HEK293 (cell line): ENCODE measurements at regions not wholly inside any gene's neighbourhood (a gene's known extent, or its start where the extent isn't known, plus 50 kb on each side); places are given as distances from the start of the nearest gene placed in this dataset.

Source experiments
- CTCF ChIA-PET: fragments of 350-600 bp; formaldehyde crosslinking; extraction: SDS; loops from one replicate; lab custom pipeline; 2021; ENCODE audit warnings: antibody characterized with exemption; lab: Yijun Ruan, JAX
- POLR2A ChIA-PET: fragments of 300-600 bp; formaldehyde crosslinking; extraction: SDS; loops from one replicate; lab custom pipeline; 2020; ENCODE audit warnings: antibody characterized with exemption, inconsistent platforms; lab: Yijun Ruan, JAX
- H3K27ac ChIP-seq: fragments of 200-500 bp; sonication (Bioruptor generic); 2 replicates; pipeline ENCODE4 v1.5.1; 2014; ENCODE audit warnings: low read depth, low read length, control low read depth, inconsistent platforms; ENCODE audit errors: extremely low read depth
- H3K36me3 ChIP-seq, 2 experiments: fragments of 200-500 bp in 1 of 2; sonication (Bioruptor generic) in 1 of 2; 1 replicate in 1 of 2; 2 replicates in 1 of 2; pipeline ENCODE4 v1.5.1; 2014 to 2017; ENCODE audit warnings: inconsistent platforms in 2 of 2, low read length in 2 of 2; ENCODE audit not compliant: control insufficient read depth in 2 of 2, insufficient read depth in 1 of 2
- H3K4me1 ChIP-seq: fragments of 200-500 bp; sonication (Bioruptor generic); 2 replicates; pipeline ENCODE4 v1.5.1; 2014; ENCODE audit warnings: mild to moderate bottlenecking, low read length, inconsistent platforms; ENCODE audit not compliant: control insufficient read depth, insufficient read depth
- H3K4me3 ChIP-seq: 2 replicates; pipeline ENCODE4 v1.5.1; 2011; ENCODE audit warnings: low read depth, mild to moderate bottlenecking, control low read depth, low read length, moderate library complexity
- H3K9me3 ChIP-seq: fragments of 200-500 bp; sonication (Bioruptor generic); 2 replicates; pipeline ENCODE4 v1.5.1; 2014; ENCODE audit warnings: low read depth, low read length, inconsistent platforms; ENCODE audit not compliant: control insufficient read depth, insufficient read depth
- EGR2 ChIP-seq: fragments of 450-650 bp; formaldehyde crosslinking; IDR thresholded peaks from 2 replicates; pipeline ENCODE4 v1.5.1; 2016; ENCODE audit warnings: low read depth, missing biosample characterization, missing genetic modification characterization
- FEZF1 ChIP-seq: fragments of 450-650 bp; formaldehyde crosslinking; IDR thresholded peaks from 2 replicates; pipeline ENCODE4 v1.5.1; 2016; ENCODE audit warnings: missing biosample characterization, missing genetic modification characterization
- GFI1B ChIP-seq: fragments of 450-650 bp; formaldehyde crosslinking; IDR thresholded peaks from 2 replicates; pipeline ENCODE4 v1.5.1; 2016; ENCODE audit warnings: missing biosample characterization, missing genetic modification characterization
- REPIN1 ChIP-seq: fragments of 450-650 bp; formaldehyde crosslinking; IDR thresholded peaks from 2 replicates; pipeline ENCODE4 v1.5.1; 2017; ENCODE audit warnings: missing biosample characterization, missing genetic modification characterization, low read depth
- YY1 ChIP-seq: fragments of 450-650 bp; formaldehyde crosslinking; IDR thresholded peaks from 2 replicates; pipeline ENCODE4 v1.5.1; 2018; ENCODE audit warnings: missing biosample characterization, missing genetic modification characterization
- ZBTB48 ChIP-seq: fragments of 450-650 bp; formaldehyde crosslinking; IDR thresholded peaks from 2 replicates; pipeline ENCODE4 v1.5.1; 2016; ENCODE audit warnings: missing biosample characterization, missing genetic modification characterization
- ZEB2 ChIP-seq: fragments of 450-650 bp; formaldehyde crosslinking; IDR thresholded peaks from 2 replicates; pipeline ENCODE4 v1.5.1; 2016; ENCODE audit warnings: missing biosample characterization, missing genetic modification characterization
- ZFHX2 ChIP-seq: fragments of 450-650 bp; formaldehyde crosslinking; conservative IDR thresholded peaks from 2 replicates; pipeline ENCODE4 v1.5.1; 2016; ENCODE audit warnings: missing biosample characterization, missing genetic modification characterization
- ZNF16 ChIP-seq: fragments of 450-650 bp; formaldehyde crosslinking; IDR thresholded peaks from 2 replicates; pipeline ENCODE4 v1.5.1; 2016; ENCODE audit warnings: low read depth, missing biosample characterization, missing genetic modification characterization
- ZNF184 ChIP-seq: fragments of 450-650 bp; IDR thresholded peaks from 2 replicates; pipeline ENCODE4 v1.5.1; 2018; ENCODE audit warnings: missing biosample characterization, mild to moderate bottlenecking, missing genetic modification characterization
- ZNF211 ChIP-seq: fragments of 450-650 bp; formaldehyde crosslinking; IDR thresholded peaks from 2 replicates; pipeline ENCODE4 v1.5.1; 2016; ENCODE audit warnings: low read depth, missing biosample characterization, missing genetic modification characterization
- ZNF341 ChIP-seq: fragments of 450-650 bp; formaldehyde crosslinking; IDR thresholded peaks from 2 replicates; pipeline ENCODE4; 2016; ENCODE audit warnings: low read depth, missing biosample characterization, missing genetic modification characterization
- ZNF37A ChIP-seq: fragments of 450-650 bp; IDR thresholded peaks from 2 replicates; pipeline ENCODE4 v1.5.1; 2018; ENCODE audit warnings: missing biosample characterization, missing genetic modification characterization
- ZNF404 ChIP-seq: fragments of 450-650 bp; formaldehyde crosslinking; IDR thresholded peaks from 2 replicates; pipeline ENCODE4 v1.5.1; 2017; ENCODE audit warnings: missing biosample characterization, missing genetic modification characterization
- ZNF501 ChIP-seq: fragments of 450-650 bp; formaldehyde crosslinking; IDR thresholded peaks from 2 replicates; pipeline ENCODE4 v1.5.1; 2016; ENCODE audit warnings: missing biosample characterization, missing genetic modification characterization
- ZNF596 ChIP-seq: fragments of 450-650 bp; IDR thresholded peaks from 2 replicates; pipeline ENCODE4 v1.5.0; 2018; ENCODE audit warnings: missing biosample characterization, mild to moderate bottlenecking, missing genetic modification characterization, moderate library complexity
- ZNF629 ChIP-seq: fragments of 450-650 bp; formaldehyde crosslinking; IDR thresholded peaks from 2 replicates; pipeline ENCODE4 v1.5.1; 2017; ENCODE audit warnings: missing biosample characterization, missing genetic modification characterization
- ZNF654 ChIP-seq: fragments of 450-650 bp; formaldehyde crosslinking; IDR thresholded peaks from 2 replicates; pipeline ENCODE4 v1.5.1; 2016; ENCODE audit warnings: low read depth, missing biosample characterization, missing genetic modification characterization
- ZNF670 ChIP-seq: fragments of 450-650 bp; formaldehyde crosslinking; IDR thresholded peaks from 2 replicates; pipeline ENCODE4 v1.5.1; 2016; ENCODE audit warnings: missing biosample characterization, missing genetic modification characterization, low read depth
- ZNF776 ChIP-seq: fragments of 450-650 bp; formaldehyde crosslinking; IDR thresholded peaks from 2 replicates; pipeline ENCODE4 v1.5.0; 2017; ENCODE audit warnings: missing biosample characterization, missing genetic modification characterization, borderline replicate concordance
- TF ChIP-seq, protein P1 (sequence below): fragments of 450-650 bp; formaldehyde crosslinking; conservative IDR thresholded peaks from 2 replicates; pipeline ENCODE4 v1.5.1; 2016; ENCODE audit warnings: low read depth, missing biosample characterization, missing genetic modification characterization
- TF ChIP-seq, protein P2 (sequence below): fragments of 450-650 bp; IDR thresholded peaks from 2 replicates; pipeline ENCODE4 v1.5.1; 2018; ENCODE audit warnings: missing biosample characterization, mild to moderate bottlenecking, missing genetic modification characterization
- TF ChIP-seq, protein P3 (sequence below): fragments of 450-650 bp; formaldehyde crosslinking; IDR thresholded peaks from 2 replicates; pipeline ENCODE4 v1.5.1; 2017; ENCODE audit warnings: missing biosample characterization, missing genetic modification characterization
- TF ChIP-seq, protein P4 (sequence below): fragments of 450-650 bp; formaldehyde crosslinking; IDR thresholded peaks from 2 replicates; pipeline ENCODE4 v1.5.1; 2016; ENCODE audit warnings: missing biosample characterization, missing genetic modification characterization

DNA sequence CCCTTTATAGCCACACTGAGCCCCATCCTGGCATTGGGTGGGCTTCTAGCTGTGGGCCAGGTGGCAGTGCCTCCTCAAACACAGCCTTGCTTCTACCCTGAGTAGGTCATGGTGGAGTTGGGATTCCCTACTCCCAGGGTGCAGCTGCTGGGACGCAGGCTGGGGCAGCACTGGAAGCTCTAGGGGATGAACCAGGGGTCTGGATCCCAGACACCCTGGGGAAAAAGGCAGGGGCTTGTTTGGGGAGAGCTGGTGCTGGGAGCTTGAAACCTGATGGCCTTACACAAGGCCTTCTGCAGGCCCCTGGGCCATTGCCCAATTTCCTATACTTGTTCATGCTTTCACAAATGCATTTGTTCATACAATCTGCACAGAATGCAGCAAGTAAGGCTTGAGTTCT is 103.7 kb upstream of the CTBP2 start (continued):
- TF ChIP-seq YY1 (tag by site-specific recombination) (no peak), ZNF776 (tag by site-specific recombination) (no peak)

DNA sequence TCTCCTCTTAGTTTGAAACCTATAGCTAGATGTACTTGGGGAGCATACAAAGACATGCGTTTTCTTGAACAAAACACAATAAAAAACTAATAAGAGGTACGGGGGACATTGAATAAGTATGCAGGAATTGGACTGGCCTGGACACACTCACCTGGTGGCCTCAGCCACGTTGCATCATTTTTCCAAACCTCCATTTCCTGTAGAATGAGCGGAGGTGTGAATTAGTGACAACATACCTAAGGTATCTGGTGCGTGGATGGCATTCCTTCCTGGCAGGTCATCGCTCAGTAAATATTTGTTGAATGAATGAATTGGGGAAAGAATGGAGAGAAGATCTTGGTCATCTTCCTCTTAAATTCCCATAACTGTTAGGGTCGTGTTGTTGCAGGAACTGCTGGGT is 103.2 kb upstream of the CTBP2 start:
- ChIA-PET CTCF (no interaction called here), POLR2A (no interaction called here)
- no peaks in the 10 kb centered on the region for H3K36me3 ChIP-seq
- no peak overlapping the region for H3K4me3 ChIP-seq
- no peak for TF ChIP-seq ZNF670
- TF ChIP-seq ZNF37A = no peak
- no peak for TF ChIP-seq ZNF16
- no peak overlapping the region for H3K27ac ChIP-seq
- H3K9me3 ChIP-seq = no peaks in the 10 kb centered on the region
- no peaks in the 10 kb centered on the region for H3K4me1 ChIP-seq

DNA sequence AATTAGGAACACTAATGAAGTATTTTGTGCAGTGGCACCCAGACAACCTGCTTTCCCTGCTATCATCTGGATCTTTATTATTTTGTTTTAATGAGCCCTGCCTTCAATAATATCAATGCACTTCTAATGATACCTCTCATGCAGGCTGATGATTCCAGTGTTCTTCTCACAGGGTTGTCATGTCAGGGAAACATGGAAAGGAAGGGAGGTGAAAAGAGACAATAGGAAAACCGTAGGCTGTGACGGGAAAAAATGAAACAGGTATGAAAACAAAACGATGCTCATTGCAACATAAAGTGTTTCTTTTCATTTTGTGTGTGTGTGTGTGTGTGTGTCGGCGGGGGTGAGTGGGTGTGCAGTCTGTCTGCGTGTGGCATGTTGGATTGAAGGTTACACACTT is 102.6 kb upstream of the CTBP2 start:
- Histone ChIP-seq H3K36me3 (no peaks in the 10 kb centered on the region), H3K4me1 (no peaks in the 10 kb centered on the region), H3K9me3 (no peaks in the 10 kb centered on the region), H3K4me3 (no peak overlapping the region), H3K27ac (no peak overlapping the region)
- ChIA-PET CTCF (no interaction called here), POLR2A (no interaction called here)
- TF ChIP-seq EGR2 (tag by site-specific recombination) = peak; percentile 17; the same call in 1 of the 2 replicates
- TF ChIP-seq ZBTB48 (tag by site-specific recombination) = no peak
- 0 out of 2 replicates have a peak, but pooled peaks have one; percentile 30 for TF ChIP-seq ZFHX2 (tag by site-specific recombination)

DNA sequence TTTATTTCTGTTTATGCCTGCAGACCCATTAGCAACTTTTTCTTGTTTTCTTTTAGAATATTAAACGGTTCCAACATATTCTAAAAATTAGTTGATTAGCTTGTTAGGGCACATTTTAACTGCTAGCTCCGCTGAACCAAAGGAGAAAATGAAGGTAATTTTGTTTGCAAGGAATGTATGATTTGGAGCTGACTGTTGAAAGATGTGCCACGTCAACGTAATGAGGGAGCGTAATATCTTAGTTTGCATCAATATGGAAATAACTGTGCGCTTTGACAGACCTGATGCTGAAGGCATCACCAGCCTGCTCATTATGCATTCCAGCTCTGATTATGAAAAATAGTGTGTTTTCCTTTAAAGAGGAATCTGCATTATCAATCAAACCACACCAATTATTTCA is 102.0 kb upstream of the CTBP2 start:
- no peak overlapping the region for H3K27ac ChIP-seq
- no peaks in the 10 kb centered on the region for H3K9me3 ChIP-seq
- H3K4me1 ChIP-seq = no peaks in the 10 kb centered on the region
- TF ChIP-seq ZNF629 (tag by site-specific recombination) (no peak), ZNF211 (tag by site-specific recombination) (no peak), FEZF1 (tag by site-specific recombination) (no peak), ZNF404 (tag by site-specific recombination) (no peak), ZEB2 (tag by site-specific recombination) (no peak), ZNF341 (tag by site-specific recombination) (no peak), ZNF596 (no peak), GFI1B (tag by site-specific recombination) (no peak), ZNF501 (tag by site-specific recombination) (no peak), REPIN1 (tag by site-specific recombination) (no peak), ZNF654 (tag by site-specific recombination) (no peak), ZNF184 (tag by site-specific recombination) (no peak)
- TF ChIP-seq, protein P1, sequence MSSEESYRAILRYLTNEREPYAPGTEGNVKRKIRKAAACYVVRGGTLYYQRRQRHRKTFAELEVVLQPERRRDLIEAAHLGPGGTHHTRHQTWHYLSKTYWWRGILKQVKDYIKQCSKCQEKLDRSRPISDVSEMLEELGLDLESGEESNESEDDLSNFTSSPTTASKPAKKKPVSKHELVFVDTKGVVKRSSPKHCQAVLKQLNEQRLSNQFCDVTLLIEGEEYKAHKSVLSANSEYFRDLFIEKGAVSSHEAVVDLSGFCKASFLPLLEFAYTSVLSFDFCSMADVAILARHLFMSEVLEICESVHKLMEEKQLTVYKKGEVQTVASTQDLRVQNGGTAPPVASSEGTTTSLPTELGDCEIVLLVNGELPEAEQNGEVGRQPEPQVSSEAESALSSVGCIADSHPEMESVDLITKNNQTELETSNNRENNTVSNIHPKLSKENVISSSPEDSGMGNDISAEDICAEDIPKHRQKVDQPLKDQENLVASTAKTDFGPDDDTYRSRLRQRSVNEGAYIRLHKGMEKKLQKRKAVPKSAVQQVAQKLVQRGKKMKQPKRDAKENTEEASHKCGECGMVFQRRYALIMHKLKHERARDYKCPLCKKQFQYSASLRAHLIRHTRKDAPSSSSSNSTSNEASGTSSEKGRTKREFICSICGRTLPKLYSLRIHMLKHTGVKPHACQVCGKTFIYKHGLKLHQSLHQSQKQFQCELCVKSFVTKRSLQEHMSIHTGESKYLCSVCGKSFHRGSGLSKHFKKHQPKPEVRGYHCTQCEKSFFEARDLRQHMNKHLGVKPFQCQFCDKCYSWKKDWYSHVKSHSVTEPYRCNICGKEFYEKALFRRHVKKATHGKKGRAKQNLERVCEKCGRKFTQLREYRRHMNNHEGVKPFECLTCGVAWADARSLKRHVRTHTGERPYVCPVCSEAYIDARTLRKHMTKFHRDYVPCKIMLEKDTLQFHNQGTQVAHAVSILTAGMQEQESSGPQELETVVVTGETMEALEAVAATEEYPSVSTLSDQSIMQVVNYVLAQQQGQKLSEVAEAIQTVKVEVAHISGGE (tag by site-specific recombination) = no peak
- TF ChIP-seq, protein P2, sequence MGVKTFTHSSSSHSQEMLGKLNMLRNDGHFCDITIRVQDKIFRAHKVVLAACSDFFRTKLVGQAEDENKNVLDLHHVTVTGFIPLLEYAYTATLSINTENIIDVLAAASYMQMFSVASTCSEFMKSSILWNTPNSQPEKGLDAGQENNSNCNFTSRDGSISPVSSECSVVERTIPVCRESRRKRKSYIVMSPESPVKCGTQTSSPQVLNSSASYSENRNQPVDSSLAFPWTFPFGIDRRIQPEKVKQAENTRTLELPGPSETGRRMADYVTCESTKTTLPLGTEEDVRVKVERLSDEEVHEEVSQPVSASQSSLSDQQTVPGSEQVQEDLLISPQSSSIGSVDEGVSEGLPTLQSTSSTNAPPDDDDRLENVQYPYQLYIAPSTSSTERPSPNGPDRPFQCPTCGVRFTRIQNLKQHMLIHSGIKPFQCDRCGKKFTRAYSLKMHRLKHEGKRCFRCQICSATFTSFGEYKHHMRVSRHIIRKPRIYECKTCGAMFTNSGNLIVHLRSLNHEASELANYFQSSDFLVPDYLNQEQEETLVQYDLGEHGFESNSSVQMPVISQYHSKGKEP = no peak
- TF ChIP-seq, protein P3, sequence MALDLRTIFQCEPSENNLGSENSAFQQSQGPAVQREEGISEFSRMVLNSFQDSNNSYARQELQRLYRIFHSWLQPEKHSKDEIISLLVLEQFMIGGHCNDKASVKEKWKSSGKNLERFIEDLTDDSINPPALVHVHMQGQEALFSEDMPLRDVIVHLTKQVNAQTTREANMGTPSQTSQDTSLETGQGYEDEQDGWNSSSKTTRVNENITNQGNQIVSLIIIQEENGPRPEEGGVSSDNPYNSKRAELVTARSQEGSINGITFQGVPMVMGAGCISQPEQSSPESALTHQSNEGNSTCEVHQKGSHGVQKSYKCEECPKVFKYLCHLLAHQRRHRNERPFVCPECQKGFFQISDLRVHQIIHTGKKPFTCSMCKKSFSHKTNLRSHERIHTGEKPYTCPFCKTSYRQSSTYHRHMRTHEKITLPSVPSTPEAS (tag by site-specific recombination) = no peak
- TF ChIP-seq, protein P4, sequence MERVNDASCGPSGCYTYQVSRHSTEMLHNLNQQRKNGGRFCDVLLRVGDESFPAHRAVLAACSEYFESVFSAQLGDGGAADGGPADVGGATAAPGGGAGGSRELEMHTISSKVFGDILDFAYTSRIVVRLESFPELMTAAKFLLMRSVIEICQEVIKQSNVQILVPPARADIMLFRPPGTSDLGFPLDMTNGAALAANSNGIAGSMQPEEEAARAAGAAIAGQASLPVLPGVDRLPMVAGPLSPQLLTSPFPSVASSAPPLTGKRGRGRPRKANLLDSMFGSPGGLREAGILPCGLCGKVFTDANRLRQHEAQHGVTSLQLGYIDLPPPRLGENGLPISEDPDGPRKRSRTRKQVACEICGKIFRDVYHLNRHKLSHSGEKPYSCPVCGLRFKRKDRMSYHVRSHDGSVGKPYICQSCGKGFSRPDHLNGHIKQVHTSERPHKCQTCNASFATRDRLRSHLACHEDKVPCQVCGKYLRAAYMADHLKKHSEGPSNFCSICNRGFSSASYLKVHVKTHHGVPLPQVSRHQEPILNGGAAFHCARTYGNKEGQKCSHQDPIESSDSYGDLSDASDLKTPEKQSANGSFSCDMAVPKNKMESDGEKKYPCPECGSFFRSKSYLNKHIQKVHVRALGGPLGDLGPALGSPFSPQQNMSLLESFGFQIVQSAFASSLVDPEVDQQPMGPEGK (tag by site-specific recombination) = no peak
- TF ChIP-seq, all 188 proteins: peak for 0
- H3K4me3 ChIP-seq = no peak overlapping the region
- H3K36me3 ChIP-seq = no peaks in the 10 kb centered on the region
- ChIA-PET POLR2A (no interaction called here), CTCF (no interaction called here)
